ENCODE measurements at regions not wholly inside any gene's neighbourhood (a gene's known extent, or its start where the extent isn't known, plus 50 kb on each side); places are given as distances from the start of the nearest gene placed in this dataset.

GRCh38 chr10:8403711-8404371, 349.4 kb downstream of the GATA3 start:
- TF ChIP-seq CTCF (IDR thresholded peaks at IDR 0.05; ENCODE audit: low read depth, low read length, poor library complexity, severe bottlenecking), result no peak
- no peak for TF ChIP-seq EZH2phosphoT487 (IDR thresholded peaks at IDR 0.05; ENCODE audit: borderline replicate concordance, low read length)

All from DOHH2 (cell line).